Mucosa of descending colon (tissue), 3 donors: ENCODE measurements at regions not wholly inside any gene's neighbourhood (a gene's known extent, or its start where the extent isn't known, plus 50 kb on each side); places are given as distances from the start of the nearest gene placed in this dataset.
"Not testable (repeated sequence)": the region's sequence is repeated elsewhere in the genome, so short reads cannot be mapped to it uniquely, and the experiment has no call there.

Experiments used
- ATAC-seq: fragments of 200-7000 bp; cut with Tn5 transposase; one replicate; pipeline ENCODE4 v1.9.1; 2020; ENCODE audit warnings: mild to moderate bottlenecking, moderate library complexity
- DNase-seq, 3 donors: peaks; one replicate each; pipeline ENCODE4 v3.0.0-alpha.2; 2020
- H3K36me3 ChIP-seq: fragments of 200-600 bp; one replicate; pipeline ENCODE4 v1.8.0; 2021; ENCODE audit warnings: low read depth, mild to moderate bottlenecking
- H3K4me1 ChIP-seq: fragments of 200-600 bp; one replicate; pipeline ENCODE4 v1.8.0; 2021; ENCODE audit warnings: low read depth, mild to moderate bottlenecking
- H3K4me3 ChIP-seq: fragments of 200-600 bp; one replicate; pipeline ENCODE4 v1.8.0; 2021; ENCODE audit warnings: mild to moderate bottlenecking
- H3K9me3 ChIP-seq: fragments of 200-600 bp; one replicate; pipeline ENCODE4 v1.8.0; 2021; ENCODE audit warnings: mild to moderate bottlenecking
- CTCF ChIP-seq: fragments of 200-600 bp; IDR thresholded peaks from one replicate; pipeline ENCODE4 v1.8.0; 2022; ENCODE audit warnings: antibody characterized with exemption, mild to moderate bottlenecking
- intact Hi-C, 2 donors: fragments of 100-400 bp; cut with DNase I in 1 of 2; cut with micrococcal nuclease in 1 of 2; formaldehyde crosslinking; loops; one replicate each; pipeline versions ENCODE4 v1.11.0 to v1.11.1; 2022; cut with DNase I, micrococcal nuclease
- donor health status: DM: no; HTN: no; CAD: no; lungs with moderate emphysema.
- donor health status: DM: no; HTN: no; CAD: no.
- donor health status: DM: no; HTN: yes; CAD: no.

GRCh38 chr21:17690078-17690494, 77.4 kb upstream of the BTG3 start:
- Histone ChIP-seq H3K9me3 (no peaks in the 10 kb centered on the region), H3K4me3 (no peak overlapping the region), H3K36me3 (no peaks in the 10 kb centered on the region), H3K4me1 (no peaks in the 10 kb centered on the region)
- ATAC-seq (no peak), DNase-seq (no peak)
- intact Hi-C loops, result no loop called here
- TF ChIP-seq CTCF, result no peak

- Histone ChIP-seq H3K9me3 (no peaks in the 10 kb centered on the region), H3K4me3 (no peak overlapping the region), H3K4me1 (no peaks in the 10 kb centered on the region), H3K36me3 (no peaks in the 10 kb centered on the region)
- no peak for TF ChIP-seq CTCF
- ATAC-seq (peak; percentile 45), DNase-seq (peak; percentile 40 to 53 (median 43))
- intact Hi-C loops, result loop anchor here in 1 of 2 donors (10.0 kb wide), 1 partner anchor 216 kb away; no protein-coding TSS in a partner anchor
Observed at GRCh38 chr21:17688912-17689874, 76.5 kb upstream of the BTG3 start.

- intact Hi-C loops, result loop anchor here in 1 of 2 donors (10.0 kb wide), 1 partner anchor 222 kb away; no protein-coding TSS in a partner anchor
- TF ChIP-seq CTCF, result no peak
- H3K9me3 ChIP-seq, result no peaks in the 10 kb centered on the region
- no peak overlapping the region for H3K4me3 ChIP-seq
- ATAC-seq (no peak), DNase-seq (no peak)
- H3K4me1 ChIP-seq, result no peaks in the 10 kb centered on the region
- H3K36me3 ChIP-seq, result no peaks in the 10 kb centered on the region
Observed at GRCh38 chr21:17682924-17683323, 70.2 kb upstream of the BTG3 start.

GRCh38 chr21:17679002-17679600, 66.4 kb upstream of the BTG3 start:
- peak; percentile 62 for TF ChIP-seq CTCF
- ATAC-seq (peak; percentile 85), DNase-seq (peak in 1 of 3 donors; percentile 40)
- Histone ChIP-seq H3K9me3 (no peaks in the 10 kb centered on the region), H3K36me3 (no peaks in the 10 kb centered on the region), H3K4me1 (no peaks in the 10 kb centered on the region), H3K4me3 (no peak overlapping the region)
- intact Hi-C loops, result loop anchor here in 1 of 2 donors (2.0 kb wide), 1 partner anchor 246 kb away; no protein-coding TSS in a partner anchor

GRCh38 chr21:17676930-17677329, 64.2 kb upstream of the BTG3 start:
- intact Hi-C loops, H3K4me1 ChIP-seq, H3K9me3 ChIP-seq, ATAC-seq, DNase-seq, H3K36me3 ChIP-seq, H3K4me3 ChIP-seq: not testable (repeated sequence)

GRCh38 chr21:17674106-17674505, 61.4 kb upstream of the BTG3 start:
- intact Hi-C loops, result no loop called here
- ATAC-seq (no peak), DNase-seq (no peak)
- H3K36me3 ChIP-seq, result no peaks in the 10 kb centered on the region
- H3K4me1 ChIP-seq, result no peaks in the 10 kb centered on the region
- no peak overlapping the region for H3K4me3 ChIP-seq
- no peak for TF ChIP-seq CTCF
- H3K9me3 ChIP-seq, result no peaks in the 10 kb centered on the region
